WTC11 (cell line): ENCODE measurements at regions not wholly inside any gene's neighbourhood (a gene's known extent, or its start where the extent isn't known, plus 50 kb on each side); places are given as distances from the start of the nearest gene placed in this dataset.

Experiments
- ATAC-seq: fragments of 200-7000 bp; cut with Tn5 transposase; 2 replicates; pipeline ENCODE4 v1.10.0; 2021; ENCODE audit warnings: mild to moderate bottlenecking, moderate library complexity
- CTCF ChIA-PET: fragments of 300-600 bp; sonication (Branson Sonifier 250); formaldehyde crosslinking; loops from one replicate; lab custom pipeline; 2021; ENCODE audit warnings: antibody characterized with exemption; lab: Charles Lee
- POLR2A ChIA-PET: fragments of 350-600 bp; sonication (Branson Sonifier 250); formaldehyde crosslinking; loops from one replicate; lab custom pipeline; 2021; ENCODE audit warnings: antibody characterized with exemption; lab: Charles Lee
- DNase-seq: peaks from one replicate; pipeline ENCODE4 v3.0.0; 2021; ENCODE audit warnings: low spot score
- H3K27ac Mint-ChIP-seq: 2 replicates; pipeline ENCODE4 v1.8.0; 2021; ENCODE audit warnings: mixed read lengths
- H3K27me3 Mint-ChIP-seq: 2 replicates; pipeline ENCODE4 v1.8.0; 2021; ENCODE audit warnings: low read depth, mild to moderate bottlenecking, moderate library complexity, mixed read lengths
- H3K36me3 Mint-ChIP-seq: 2 replicates; pipeline ENCODE4 v1.8.0; 2021; ENCODE audit warnings: mixed read lengths
- H3K4me1 Mint-ChIP-seq: 2 replicates; pipeline ENCODE4 v1.8.0; 2022; ENCODE audit warnings: mixed read lengths
- H3K4me3 Mint-ChIP-seq: 2 replicates; pipeline ENCODE4 v1.8.0; 2021; ENCODE audit warnings: mild to moderate bottlenecking, moderate library complexity, mixed read lengths
- H3K9me3 Mint-ChIP-seq: 2 replicates; pipeline ENCODE4 v1.8.0; 2021; ENCODE audit warnings: mixed read lengths
- ARID4B ChIP-seq: sonication (generic); formaldehyde crosslinking; IDR thresholded peaks from 2 replicates; pipeline ENCODE4 v1.8.0; 2023; ENCODE audit warnings: missing genetic modification reagents, mild to moderate bottlenecking, borderline replicate concordance
- E2F1 ChIP-seq: sonication (generic); formaldehyde crosslinking; IDR thresholded peaks from 2 replicates; pipeline ENCODE4 v1.8.0; 2022; ENCODE audit warnings: mild to moderate bottlenecking, missing genetic modification reagents
- IRF2 ChIP-seq: sonication (generic); formaldehyde crosslinking; IDR thresholded peaks from 2 replicates; pipeline ENCODE4 v1.8.0; 2022; ENCODE audit warnings: low read depth, missing genetic modification reagents, borderline replicate concordance
- JAZF1 ChIP-seq: fragments of 250-450 bp; sonication (Bioruptor Pico); IDR thresholded peaks from 2 replicates; pipeline ENCODE4 v1.9.0; 2021; ENCODE audit warnings: moderate library complexity, mild to moderate bottlenecking, inconsistent platforms
- MLX ChIP-seq: sonication (generic); formaldehyde crosslinking; IDR thresholded peaks from 2 replicates; pipeline ENCODE4 v1.8.1; 2023; ENCODE audit warnings: mild to moderate bottlenecking, missing genetic modification reagents, moderate library complexity
- NFE2L1 ChIP-seq: sonication (generic); formaldehyde crosslinking; IDR thresholded peaks from 2 replicates; pipeline ENCODE4 v1.8.1; 2023; ENCODE audit warnings: missing genetic modification reagents
- SOX15 ChIP-seq: fragments of 250-450 bp; sonication (Bioruptor Pico); IDR thresholded peaks from 2 replicates; pipeline ENCODE4 v1.9.0; 2021; ENCODE audit warnings: mild to moderate bottlenecking
- STAT6 ChIP-seq: sonication (generic); formaldehyde crosslinking; conservative IDR thresholded peaks from 2 replicates; pipeline ENCODE4 v1.8.1; 2023; ENCODE audit warnings: mild to moderate bottlenecking, low read depth, missing genetic modification reagents, moderate library complexity
- USF1 ChIP-seq: sonication (generic); formaldehyde crosslinking; IDR thresholded peaks from 2 replicates; pipeline ENCODE4 v1.8.0; 2022; ENCODE audit warnings: mild to moderate bottlenecking, missing genetic modification reagents
- ZSCAN18 ChIP-seq: fragments of 250-450 bp; sonication (Bioruptor Pico); IDR thresholded peaks from 2 replicates; pipeline ENCODE4 v2.1.2; 2022; ENCODE audit warnings: mild to moderate bottlenecking, moderate library complexity

GRCh38 chr6:4338884-4339283, 203.5 kb upstream of the ECI2 start (continued):
- TF ChIP-seq ZSCAN18 (CRISPR knock-in tag), result no peak

GRCh38 chr6:4336778-4337442, 201.5 kb upstream of the ECI2 start:
- no peak overlapping the region for H3K27ac Mint-ChIP-seq
- no peak for ATAC-seq
- H3K4me3 Mint-ChIP-seq, result no peak overlapping the region
- peaks cover 8% of the 10 kb centered on the region; the same call in 1 of the 2 replicates for H3K27me3 Mint-ChIP-seq
- ChIA-PET CTCF (no interaction called here), POLR2A (no interaction called here)
- TF ChIP-seq ZSCAN18 (CRISPR knock-in tag) (no peak), USF1 (CRISPR knock-in tag) (no peak), JAZF1 (CRISPR knock-in tag) (no peak), IRF2 (no peak), SOX15 (CRISPR knock-in tag) (no peak), E2F1 (CRISPR knock-in tag) (no peak), NFE2L1 (no peak), ARID4B (CRISPR knock-in tag) (no peak), STAT6 (CRISPR knock-in tag) (no peak), MLX (no peak)
- H3K9me3 Mint-ChIP-seq, result peaks cover 21% of the 10 kb centered on the region
- DNase-seq, result no peak
- H3K36me3 Mint-ChIP-seq, result no peaks in the 10 kb centered on the region
- H3K4me1 Mint-ChIP-seq, result peaks cover 6% of the 10 kb centered on the region
